HG02852 (cell line): ENCODE measurements at regions not wholly inside any gene's neighbourhood (a gene's known extent, or its start where the extent isn't known, plus 50 kb on each side); places are given as distances from the start of the nearest gene placed in this dataset.

Source experiments
- ATAC-seq: cut with Tn5 transposase; IDR thresholded peaks from one replicate; pipeline ENCODE4 v1.9.1; 2021; ENCODE audit warnings: mild to moderate bottlenecking, moderate library complexity; ENCODE audit not compliant: unreplicated experiment

DNA sequence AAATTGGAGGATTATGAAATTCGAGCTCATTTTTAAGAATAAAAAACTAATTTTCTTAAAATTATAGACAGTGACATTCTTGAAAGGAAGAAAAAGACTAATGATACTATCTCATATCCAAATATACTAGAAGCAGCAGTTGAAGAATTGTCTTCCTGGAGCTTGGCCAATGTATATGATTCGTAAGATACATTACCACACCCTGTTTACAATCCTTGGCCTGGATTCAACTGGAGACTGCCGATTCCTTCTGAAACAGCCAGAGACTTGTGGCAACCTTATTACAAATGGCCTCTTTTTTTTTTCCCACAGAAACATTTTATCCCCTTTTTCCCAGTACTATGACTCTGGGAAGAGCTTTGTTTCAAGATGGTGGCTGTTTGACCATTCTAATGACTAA is 571.2 kb upstream of the FAT1 start:
- ATAC-seq, result no peak

DNA sequence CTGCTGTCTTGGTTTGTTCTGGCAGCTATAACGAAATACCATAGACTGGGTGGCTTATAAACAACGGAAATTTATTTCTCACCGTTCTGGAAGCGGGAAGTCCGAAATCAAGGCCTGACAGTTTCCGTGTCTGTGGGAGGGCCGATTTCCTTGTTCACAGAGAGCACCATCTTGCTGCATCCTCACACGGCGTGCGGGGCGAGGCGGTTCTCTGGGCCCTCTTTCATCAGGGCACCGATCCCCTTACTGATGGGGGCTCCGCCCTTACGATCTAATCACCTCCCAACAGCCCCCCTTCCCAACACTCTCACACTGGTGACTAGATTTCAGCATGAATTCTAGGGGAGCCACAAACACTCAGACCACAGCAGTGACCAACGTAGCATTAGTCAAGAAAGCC is 578.3 kb upstream of the FAT1 start:
- ATAC-seq, result no peak

DNA sequence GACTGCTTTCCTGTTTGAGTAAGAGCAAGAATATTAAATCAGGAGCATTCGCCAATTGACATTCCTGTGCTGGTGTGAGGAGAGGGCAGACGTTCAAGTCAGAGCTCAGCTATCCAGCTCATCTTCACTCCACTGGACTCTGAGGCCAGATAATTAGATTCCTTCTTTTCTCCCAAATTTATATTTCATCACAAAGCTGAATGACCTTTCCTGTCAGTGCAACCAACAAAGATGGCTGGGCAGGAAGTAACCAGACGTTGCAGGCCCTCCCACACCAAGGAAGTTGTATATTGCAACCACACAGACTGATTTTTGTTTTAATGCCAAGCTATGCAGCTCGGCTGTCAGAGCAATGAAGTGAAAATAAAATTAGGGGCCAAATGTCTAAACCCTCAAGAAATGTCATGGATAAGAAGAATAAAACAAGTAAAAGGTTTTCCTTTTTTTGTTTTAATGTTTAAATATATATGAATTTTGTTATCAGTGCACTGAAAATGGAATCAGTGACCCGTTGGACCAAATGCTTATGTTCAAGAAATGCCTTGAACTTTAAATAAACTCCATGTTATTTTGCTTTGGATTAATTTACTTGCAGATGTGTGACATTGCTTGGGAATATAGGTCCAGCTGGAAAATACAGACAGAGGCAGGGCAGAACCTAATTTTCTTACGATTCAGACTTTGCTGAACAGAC is 578.9 kb upstream of the FAT1 start:
- no peak for ATAC-seq

DNA sequence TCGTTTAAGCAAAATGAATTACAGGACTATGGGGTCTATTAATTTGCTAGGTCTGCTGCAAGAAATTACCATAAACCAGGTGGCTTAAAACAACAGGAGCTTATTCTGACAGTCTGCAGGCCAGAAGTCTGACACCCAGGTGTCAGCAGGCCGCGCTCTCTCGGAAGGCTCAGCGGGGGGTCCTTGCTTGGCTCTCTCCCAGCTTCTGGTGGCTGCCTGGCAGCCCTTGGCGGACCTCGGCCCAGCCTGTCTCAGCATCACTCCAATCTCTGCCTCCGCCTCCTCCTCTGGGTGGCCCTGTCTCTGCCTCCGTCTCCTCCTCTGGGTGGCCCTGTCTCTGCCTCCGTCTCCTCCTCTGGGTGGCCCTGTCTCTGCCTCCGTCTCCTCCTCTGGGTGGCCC is 580.5 kb upstream of the FAT1 start:
- no peak for ATAC-seq

DNA sequence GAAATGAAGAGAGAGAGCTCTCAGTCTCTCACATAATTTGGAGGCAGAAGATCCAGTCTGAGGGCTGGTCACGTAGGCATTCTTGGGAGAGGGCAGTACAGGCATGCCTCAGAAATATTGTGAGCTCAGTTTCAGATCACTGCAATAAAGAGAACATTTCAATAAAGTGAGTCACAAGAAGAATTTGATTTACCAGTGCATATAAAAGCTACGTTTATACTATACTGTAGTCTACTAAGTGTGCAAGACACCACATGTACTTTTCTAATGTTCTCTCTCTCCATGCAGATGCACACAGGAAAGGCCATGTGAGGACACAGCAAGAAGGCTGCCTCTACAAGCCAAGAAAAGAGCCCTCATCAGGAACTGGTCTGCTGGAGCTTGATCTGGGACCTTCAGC is 583.5 kb upstream of the FAT1 start:
- ATAC-seq, result no peak

DNA sequence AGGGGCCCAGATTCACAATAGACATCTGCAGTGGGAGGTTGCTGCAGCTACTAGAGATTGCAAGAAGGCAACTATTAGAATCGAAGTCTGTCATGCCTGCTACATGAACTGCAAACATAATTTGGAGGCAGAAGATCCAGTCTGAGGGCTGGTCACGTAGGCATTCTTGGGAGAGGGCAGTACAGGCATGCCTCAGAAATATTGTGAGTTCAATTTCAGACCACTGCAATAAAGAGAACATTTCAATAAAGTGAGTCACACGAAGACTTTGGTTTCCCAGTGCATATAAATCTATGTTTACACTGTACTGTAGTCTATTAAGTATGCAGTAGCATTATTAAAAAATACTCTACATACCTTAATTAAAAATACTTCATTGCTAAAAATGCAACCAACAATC is 585.8 kb upstream of the FAT1 start:
- no peak for ATAC-seq

DNA sequence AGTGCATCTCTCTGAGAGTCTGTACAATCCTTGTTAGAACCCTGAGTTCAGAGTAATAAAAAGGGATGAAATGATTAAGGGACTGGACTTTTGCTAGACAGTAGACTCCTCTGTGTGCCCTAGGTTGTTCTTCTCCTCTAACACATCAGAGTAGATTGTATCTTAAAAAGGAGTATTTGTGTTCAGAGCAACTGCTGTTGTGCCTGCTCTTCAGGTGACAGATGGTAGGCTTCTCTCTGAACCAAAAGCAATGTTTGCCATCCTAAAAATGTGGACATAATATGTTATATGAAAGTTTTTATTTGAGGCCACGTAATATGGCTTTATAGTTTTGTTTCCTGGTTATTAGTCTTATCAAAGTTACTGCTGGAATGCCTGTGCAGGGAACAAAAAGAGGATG is 588.6 kb upstream of the FAT1 start:
- no peak for ATAC-seq

DNA sequence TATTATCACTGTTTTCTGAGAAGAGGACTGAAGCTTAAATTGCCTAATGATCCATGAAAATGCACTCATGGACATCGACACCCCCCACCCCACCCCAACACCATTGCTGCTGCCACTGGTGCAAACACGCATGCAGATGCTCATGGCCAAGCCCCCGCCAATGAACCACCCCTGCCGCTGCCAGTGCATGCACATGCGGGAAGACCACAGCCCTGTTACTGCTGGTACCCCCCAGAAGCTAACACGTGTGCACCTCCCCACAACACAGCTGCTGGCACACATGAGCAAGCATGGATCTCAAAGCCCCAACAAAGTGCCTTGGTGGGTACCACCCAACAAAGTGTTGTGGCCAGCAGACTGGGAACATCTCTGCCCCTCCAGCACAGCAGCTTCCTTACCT is 594.1 kb upstream of the FAT1 start:
- no peak for ATAC-seq

DNA sequence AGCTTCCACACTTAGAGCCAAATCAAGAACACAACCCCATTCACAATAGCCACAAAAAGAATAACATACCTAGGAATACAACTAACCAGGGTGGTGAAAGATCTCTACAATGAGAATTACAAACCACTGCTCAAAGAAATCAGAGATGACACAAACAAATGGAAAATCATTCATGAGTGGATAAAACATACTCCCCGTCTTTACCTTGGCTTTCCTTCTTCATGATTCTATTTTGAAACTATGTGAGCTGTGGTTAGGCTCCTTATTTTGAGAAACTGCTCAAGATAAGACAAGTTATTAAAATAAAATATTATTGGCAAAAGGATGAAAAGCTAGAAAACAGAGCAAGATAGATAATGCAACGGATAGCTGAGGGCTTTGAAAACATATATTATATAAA is 598.1 kb upstream of the FAT1 start:
- no peak for ATAC-seq

DNA sequence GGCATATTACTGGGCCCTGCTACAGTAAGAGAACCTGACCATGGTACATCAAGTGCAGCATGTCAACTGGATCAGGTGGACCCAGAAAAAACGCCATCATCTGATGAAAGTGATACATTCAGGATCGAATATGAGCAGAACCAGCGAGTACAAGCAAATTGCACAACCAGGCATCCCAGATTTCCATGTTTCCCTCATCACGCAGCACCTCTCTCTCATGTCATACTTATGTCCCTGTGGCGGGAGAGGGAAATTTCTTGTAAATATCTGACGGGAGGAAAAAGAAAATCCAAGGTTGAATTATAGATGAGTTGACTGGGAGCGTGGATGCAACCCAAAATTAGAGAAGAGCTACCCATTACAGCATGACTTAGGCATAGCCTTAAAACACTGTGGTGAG is 608.5 kb upstream of the FAT1 start:
- ATAC-seq, result no peak

DNA sequence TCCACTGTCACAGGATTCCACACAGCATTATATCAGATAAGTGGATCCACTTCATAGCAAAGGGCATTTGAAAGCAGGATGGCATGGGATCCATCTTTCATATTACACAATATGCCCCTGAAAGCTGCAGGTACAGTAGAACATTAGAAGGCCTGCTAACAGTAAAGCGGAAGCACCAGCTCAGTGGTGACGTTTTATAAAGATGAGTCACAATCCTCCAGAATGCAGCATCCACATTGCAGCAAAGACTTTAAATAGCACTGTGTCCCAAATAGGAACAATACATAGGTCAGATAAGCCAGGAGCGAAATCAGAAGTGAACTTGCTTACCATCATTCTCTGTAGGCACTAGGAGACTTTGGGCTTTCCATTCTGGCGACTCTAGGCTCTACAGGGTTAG is 609.5 kb upstream of the FAT1 start:
- ATAC-seq, result no peak

DNA sequence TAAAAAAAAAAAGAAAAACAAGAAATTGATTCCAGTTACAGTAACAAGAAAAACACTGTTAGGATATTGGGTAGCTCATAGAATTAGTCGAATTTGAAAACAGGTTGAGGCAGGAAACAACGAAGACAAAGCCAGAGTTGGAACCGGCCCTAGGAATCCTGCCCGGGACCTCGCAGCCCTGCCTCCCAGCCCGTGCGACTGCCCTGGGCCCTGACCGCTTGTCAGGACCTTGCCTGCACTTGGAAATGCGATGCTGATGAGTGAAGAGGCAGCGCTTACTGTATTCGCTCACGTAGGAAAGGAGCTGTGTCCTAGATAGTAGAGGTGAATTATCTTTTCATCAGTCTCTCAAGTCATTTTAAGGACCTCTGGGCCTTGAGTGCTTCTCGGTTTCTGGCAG is 611.7 kb upstream of the FAT1 start:
- ATAC-seq, result no peak

DNA sequence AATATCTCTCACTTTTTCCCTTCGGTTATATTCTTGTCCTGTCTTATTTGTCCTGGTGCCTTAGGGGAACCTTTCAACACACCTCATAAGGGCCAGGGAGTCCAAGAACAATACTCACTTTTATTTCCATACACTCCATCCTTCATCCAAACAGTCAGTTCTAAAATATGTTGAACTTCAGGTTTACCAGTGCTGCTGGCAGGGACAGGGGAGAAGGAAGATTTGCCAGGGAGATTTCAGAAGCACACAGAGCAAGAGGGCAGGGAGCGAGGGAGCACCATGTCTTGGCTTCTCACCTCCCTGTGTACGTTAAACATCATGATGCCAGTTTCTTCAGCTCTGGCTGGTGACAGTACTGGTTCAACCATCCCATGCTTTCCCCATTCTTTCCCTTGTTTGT is 631.1 kb upstream of the FAT1 start:
- ATAC-seq, result no peak

DNA sequence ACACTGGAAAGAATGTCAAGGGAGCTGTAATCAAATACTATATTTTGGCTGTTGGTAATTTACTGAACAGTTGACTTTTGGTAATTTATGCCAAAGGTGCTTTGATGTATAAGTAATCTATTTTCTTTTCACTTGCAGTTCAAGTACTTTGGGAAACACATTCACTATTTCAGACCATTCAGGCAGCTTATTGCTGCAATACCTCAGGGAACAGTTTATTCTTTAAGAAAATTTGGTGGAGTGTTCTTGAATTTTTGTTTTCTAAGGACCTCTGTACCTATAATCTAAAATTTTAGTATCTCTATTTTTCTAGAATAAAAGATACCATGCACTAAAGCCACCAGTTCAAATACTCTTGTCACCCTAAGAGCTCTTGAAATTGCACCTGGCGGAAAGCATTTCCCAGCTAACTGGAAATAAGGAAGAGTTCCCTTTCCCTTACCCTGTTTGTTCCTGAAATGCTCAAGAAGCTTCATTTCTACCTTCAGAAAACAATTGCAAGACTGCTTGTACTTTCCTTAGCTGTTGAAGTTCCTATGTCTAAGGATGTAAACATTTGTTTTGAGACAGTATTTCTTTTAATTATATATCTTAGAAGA is 633.5 kb upstream of the FAT1 start:
- ATAC-seq, result no peak

DNA sequence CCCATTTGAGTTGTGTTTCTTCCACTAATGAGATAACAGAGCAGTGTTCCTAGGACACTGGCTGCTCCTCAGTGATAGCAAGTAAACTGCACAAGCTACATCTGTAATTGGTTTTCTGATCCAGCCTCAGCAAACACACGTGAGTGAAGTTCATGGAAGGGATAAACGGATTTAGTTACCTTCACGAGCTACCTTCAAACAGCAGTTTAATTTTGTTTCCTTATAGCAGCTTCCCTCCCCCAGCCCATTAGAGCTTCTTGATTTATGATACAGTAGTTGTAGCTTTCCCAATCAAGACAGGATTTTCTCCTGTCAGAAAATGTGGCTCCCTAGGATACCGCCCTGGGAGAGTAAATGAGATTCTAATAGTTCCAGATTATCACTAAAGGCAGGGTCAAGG is 634.2 kb upstream of the FAT1 start:
- ATAC-seq, result no peak

DNA sequence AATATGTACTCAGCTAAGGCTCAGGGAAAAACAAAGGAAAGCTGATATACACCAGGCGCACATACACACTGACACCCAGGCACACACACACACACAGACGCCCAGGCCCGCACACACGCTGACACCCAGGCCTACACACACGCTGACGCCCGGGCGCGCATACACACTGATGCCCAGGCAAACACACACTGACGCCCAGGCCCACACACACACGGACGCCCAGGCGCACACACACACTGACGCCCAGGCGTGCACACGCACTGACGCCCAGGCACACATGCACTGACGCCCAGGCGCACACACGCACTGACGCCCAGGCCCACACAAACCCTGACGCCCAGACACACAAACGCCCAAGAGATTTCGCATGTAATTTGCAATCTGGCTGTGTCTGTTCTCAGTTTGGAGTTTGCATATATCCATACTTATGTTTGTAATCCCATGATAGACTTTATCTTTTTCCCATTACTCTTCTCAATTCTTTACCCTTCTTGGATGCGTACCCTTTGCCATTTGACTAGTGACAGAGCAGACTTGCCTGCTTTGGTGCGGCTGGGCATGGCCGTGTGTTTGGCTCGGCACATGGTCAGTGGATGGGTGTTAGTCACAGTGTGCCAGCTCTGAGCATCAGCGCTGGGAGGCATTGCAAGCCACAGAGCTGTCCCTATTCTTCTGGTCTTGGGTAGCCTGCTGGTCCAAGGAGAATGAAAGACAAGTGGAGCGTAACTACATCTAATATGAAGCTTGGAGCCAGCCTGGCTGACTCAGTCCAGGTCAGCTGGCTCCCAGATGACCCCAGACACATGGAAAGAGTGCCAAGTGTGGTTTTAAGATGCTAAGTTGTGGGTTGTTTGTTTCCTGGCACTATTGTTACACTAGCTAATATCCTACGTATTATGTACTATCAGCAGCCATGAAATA is 632.4 kb upstream of the ZFP42 start:
- ATAC-seq, result no peak

DNA sequence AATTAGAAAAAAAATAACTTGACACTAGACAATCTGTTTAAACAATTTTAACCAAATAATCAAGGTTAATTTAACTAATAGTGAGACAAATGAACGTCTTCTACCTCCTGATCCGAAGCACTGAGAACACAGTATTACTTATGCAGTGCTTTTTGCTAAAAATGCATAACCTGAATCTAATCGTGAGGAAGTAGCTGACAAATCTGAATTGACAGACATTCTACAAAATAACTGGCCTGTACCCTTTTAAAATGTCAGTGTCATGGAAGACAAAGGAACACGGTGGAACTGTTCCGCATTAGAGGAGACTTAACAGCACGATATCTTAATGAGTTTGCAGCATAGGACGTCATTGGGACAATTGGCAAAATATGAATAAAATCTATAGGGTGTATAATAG is 631.2 kb upstream of the ZFP42 start:
- no peak for ATAC-seq

DNA sequence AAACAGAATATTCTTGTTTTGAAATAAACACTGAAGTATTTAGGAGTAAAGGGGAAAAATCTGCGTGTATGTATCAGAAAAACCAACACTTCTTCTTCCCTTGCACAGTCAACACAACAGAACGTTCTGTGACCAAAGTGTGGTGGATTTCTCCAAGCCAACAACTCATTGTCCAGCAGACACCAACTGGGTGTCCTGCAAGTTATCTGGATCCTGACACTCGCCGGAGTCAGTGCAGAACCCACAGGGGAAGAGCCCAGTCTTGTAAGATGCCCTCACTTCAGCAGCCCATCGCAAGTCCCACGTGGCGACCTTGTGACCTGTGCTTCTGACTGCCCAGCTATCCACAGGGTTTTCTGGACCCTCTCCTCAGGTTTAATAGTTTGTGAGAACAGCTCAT is 630.7 kb upstream of the ZFP42 start:
- ATAC-seq, result no peak

DNA sequence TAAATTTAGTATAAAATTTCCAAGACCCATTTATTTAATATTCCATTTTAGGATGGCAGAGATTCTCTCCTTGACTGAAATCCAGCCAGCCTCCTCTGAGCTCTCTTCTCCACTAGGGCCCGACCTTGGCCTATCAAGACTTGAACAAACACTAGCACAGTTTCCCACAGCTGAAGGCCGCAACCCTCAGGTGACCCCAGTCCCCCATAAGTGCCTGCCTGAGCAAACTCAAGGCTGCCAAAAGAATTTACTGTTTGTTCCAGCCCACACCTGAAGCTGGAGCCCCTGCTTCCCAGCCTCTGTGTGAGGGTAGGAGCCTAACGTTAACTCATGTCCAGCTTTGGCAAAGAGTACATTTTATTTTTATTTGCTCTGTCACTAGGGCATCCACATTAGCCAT is 629.0 kb upstream of the ZFP42 start:
- no peak for ATAC-seq

DNA sequence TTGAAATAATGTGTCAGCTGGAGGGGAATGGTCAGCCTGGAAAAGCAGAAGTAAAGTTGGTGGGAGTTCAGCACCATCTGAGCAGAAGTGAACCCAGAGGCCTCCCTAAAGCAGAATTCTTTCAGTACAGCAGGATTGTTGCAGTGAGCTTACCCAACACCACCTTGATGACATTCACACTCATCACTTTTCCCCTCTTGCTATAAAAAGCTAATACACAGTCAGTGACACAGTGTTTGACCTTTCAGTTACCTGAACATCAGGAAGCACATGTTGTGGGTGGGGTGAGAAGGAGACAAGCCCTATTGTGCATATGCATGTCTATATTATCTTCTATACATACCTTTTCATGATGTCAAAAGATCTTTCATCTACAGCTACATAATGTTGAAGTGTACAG is 624.7 kb upstream of the ZFP42 start:
- no peak for ATAC-seq

DNA sequence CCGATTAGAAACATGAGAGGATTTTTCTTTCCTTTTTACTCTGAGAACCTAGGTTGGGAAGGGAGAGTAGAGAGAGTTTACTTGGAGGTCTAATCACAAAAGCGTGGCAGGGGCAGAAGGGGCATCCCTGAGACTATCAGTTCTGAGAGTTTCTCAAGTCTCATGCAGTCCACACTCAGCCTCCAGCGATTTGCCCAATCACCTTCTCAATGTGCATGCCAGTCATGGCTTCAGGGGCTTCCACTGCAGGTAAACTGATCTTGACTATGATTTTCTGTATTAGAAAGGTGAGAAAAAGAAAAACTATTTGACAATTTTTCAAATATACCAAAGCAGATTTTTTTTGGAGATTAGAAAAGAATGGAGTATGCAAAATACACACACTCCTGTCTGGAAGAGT is 617.1 kb upstream of the ZFP42 start:
- no peak for ATAC-seq

DNA sequence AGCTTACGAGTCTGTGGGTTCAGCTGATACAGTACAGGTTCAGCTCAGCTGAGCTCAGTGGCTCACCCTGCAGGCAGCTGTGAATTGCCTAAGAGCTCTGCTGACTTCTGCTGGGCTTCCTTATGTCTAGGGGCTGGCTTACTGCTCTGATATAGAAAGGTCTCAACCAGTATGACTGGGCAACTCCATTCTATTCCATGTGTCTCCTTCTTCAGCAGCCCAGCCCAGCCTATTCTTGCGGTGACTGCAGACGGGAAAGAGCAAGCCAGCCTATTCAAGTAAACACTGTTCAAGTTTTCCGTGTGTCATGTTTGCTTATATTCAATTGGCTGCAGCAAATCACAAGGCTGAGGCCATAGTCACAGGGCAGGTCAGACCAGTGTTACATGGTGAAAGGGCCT is 615.4 kb upstream of the ZFP42 start:
- ATAC-seq, result no peak
